K562 (cell line): ENCODE measurements at regions not wholly inside any gene's neighbourhood (a gene's known extent, or its start where the extent isn't known, plus 50 kb on each side); places are given as distances from the start of the nearest gene placed in this dataset.

Source experiments
- ATAC-seq: fragments of 200-7000 bp; cut with Tn5 transposase; 3 replicates; pipeline ENCODE4 v1.9.1; 2020; ENCODE audit warnings: moderate library complexity
- BruUV-seq: library from RNA; stranded (reverse); fragments of 400-500 nt; replicated peaks from 2 replicates; lab custom pipeline; 2021; lab: Mats Ljungman, UMichigan
- CTCF ChIA-PET: fragments of 300-600 bp; formaldehyde crosslinking; extraction: SDS; loops from one replicate; lab custom pipeline; 2021; ENCODE audit warnings: low intra/inter-chr PET ratio; lab: Yijun Ruan, JAX
- POLR2A ChIA-PET: fragments of 300-600, 350-650 bp; sonication (Branson Sonifier 250); formaldehyde crosslinking; extraction: SDS; loops from one replicate; lab custom pipeline; 2021; ENCODE audit warnings: antibody characterized with exemption, inconsistent platforms; lab: Yijun Ruan, JAX
- DNase-seq, 4 experiments: peaks; one replicate each; pipeline versions ENCODE4 v3.0.0 to v3.0.0-alpha.2; 2011 to 2018; ENCODE audit warnings: low spot score in 3 of 4, mixed read lengths in 3 of 4; ENCODE audit errors: extremely low read depth in 1 of 4
- FAIRE-seq: peaks from 2 replicates; lab custom pipeline; 2011; peaks lifted over from hg19 to GRCh38; lab: Jason Lieb, UNC
- H2AFZ ChIP-seq: 2 replicates; pipeline ENCODE4 v1.6.0; 2011; ENCODE audit warnings: low read depth, low read length, control low read depth, inconsistent platforms
- H3K27ac ChIP-seq: fragments of 200-600 bp; 3 replicates; pipeline ENCODE4 v1.8.0; 2011; ENCODE audit warnings: low read depth, mild to moderate bottlenecking, control low read depth, inconsistent platforms, low read length, moderate library complexity, mixed read lengths; ENCODE audit errors: extremely low read depth
- H3K27me3 ChIP-seq, 2 experiments: fragments of 300-600 bp in 1 of 2; 2 replicates in 1 of 2; 3 replicates in 1 of 2; pipeline versions ENCODE4 v1.6.0 to v1.8.0; 2011; ENCODE audit warnings: inconsistent platforms in 2 of 2, low read length in 2 of 2, mild to moderate bottlenecking in 1 of 2, mixed read lengths in 1 of 2, moderate library complexity in 1 of 2; ENCODE audit not compliant: control insufficient read depth in 2 of 2, insufficient read depth in 2 of 2
- H3K36me3 ChIP-seq: fragments of 300-600 bp; 3 replicates; pipeline ENCODE4 v1.8.0; 2011; ENCODE audit warnings: mild to moderate bottlenecking, low read length, inconsistent platforms; ENCODE audit not compliant: control insufficient read depth, insufficient read depth
- H3K4me1 ChIP-seq, 2 experiments: fragments of 200-600 bp in 1 of 2; replicated peaks in 1 of 2; 2 replicates in 1 of 2; 3 replicates in 1 of 2; pipeline versions ENCODE4 v1.5.1 to v1.8.0; 2011; ENCODE audit warnings: inconsistent platforms in 2 of 2, low read length in 2 of 2, mild to moderate bottlenecking in 1 of 2, mixed read lengths in 1 of 2, moderate library complexity in 1 of 2; ENCODE audit not compliant: control insufficient read depth in 2 of 2, insufficient read depth in 2 of 2
- H3K4me2 ChIP-seq: 2 replicates; pipeline ENCODE4 v1.6.1; 2011; ENCODE audit warnings: low read length, control low read depth, inconsistent platforms, mixed read lengths; ENCODE audit not compliant: insufficient read depth
- H3K4me3 ChIP-seq: fragments of 200-600 bp; sonication (generic), shearing (Covaris generic); 2 replicates; pipeline ENCODE4 v1.5.1; 2016; ENCODE audit warnings: control low read depth, inconsistent platforms
- H3K79me2 ChIP-seq: fragments of 200-600 bp; 3 replicates; pipeline ENCODE4 v1.8.0; 2011; ENCODE audit warnings: low read length, inconsistent platforms; ENCODE audit not compliant: control insufficient read depth, insufficient read depth
- H3K9ac ChIP-seq, 2 experiments: 2 replicates each; pipeline versions ENCODE4 v1.6.0 to v1.6.1; 2011; ENCODE audit warnings: low read depth in 2 of 2, low read length in 2 of 2, control low read depth in 1 of 2, inconsistent platforms in 1 of 2, mild to moderate bottlenecking in 1 of 2, mixed read lengths in 1 of 2; ENCODE audit not compliant: insufficient read depth in 1 of 2
- H3K9me1 ChIP-seq: one replicate; pipeline ENCODE4 v1.6.0; 2011; ENCODE audit warnings: inconsistent platforms, mild to moderate bottlenecking, low read length, moderate library complexity; ENCODE audit not compliant: control insufficient read depth, insufficient read depth
- H3K9me3 ChIP-seq: replicated peaks from 2 replicates; pipeline ENCODE4 v1.5.1; 2011; ENCODE audit warnings: low read depth, low read length, inconsistent platforms; ENCODE audit not compliant: control insufficient read depth, insufficient read depth
- H4K20me1 ChIP-seq: replicated peaks from 2 replicates; pipeline ENCODE4 v1.6.1; 2011; ENCODE audit warnings: low read length, inconsistent platforms, mixed read lengths; ENCODE audit not compliant: control insufficient read depth, insufficient read depth
- ATF4 ChIP-seq: fragments of 450-650 bp; formaldehyde crosslinking; IDR thresholded peaks from 2 replicates; pipeline ENCODE4 v1.4.0; 2022; ENCODE audit warnings: mild to moderate bottlenecking, moderate library complexity
- EZH2 ChIP-seq: IDR thresholded peaks from 2 replicates; pipeline ENCODE4 v1.6.1; 2012; ENCODE audit warnings: low read depth, mild to moderate bottlenecking, inconsistent platforms, low read length, borderline replicate concordance
- GATAD2A ChIP-seq: fragments of 450-650 bp; IDR thresholded peaks from 2 replicates; pipeline ENCODE4 v1.6.1; 2017
- HDAC8 ChIP-seq: fragments of 450-650 bp; IDR thresholded peaks from 2 replicates; pipeline ENCODE4 v1.6.1; 2016; ENCODE audit warnings: mild to moderate bottlenecking, missing genetic modification characterization, moderate library complexity, missing compliant biosample characterization
- MTF1 ChIP-seq: fragments of 250-450 bp; sonication (Bioruptor Pico); IDR thresholded peaks from 2 replicates; pipeline ENCODE4 v1.9.0; 2021; ENCODE audit warnings: moderate library complexity, mild to moderate bottlenecking, inconsistent platforms, borderline replicate concordance
- OTX1 ChIP-seq: fragments of 450-650 bp; formaldehyde crosslinking; IDR thresholded peaks from 2 replicates; pipeline ENCODE4 v1.4.0; 2022; ENCODE audit warnings: mild to moderate bottlenecking
- POLR2AphosphoS5 ChIP-seq: IDR thresholded peaks from 2 replicates; pipeline ENCODE4 v1.6.1; 2011; ENCODE audit warnings: mild to moderate bottlenecking, low read depth, low read length, moderate library complexity; ENCODE audit not compliant: control insufficient read depth, insufficient read depth
- ZNF395 ChIP-seq: fragments of 200-800 bp; sonication (Bioruptor generic); IDR thresholded peaks from 2 replicates; pipeline ENCODE4 v1.6.1; 2017; ENCODE audit warnings: missing genetic modification characterization, missing compliant biosample characterization
- ZNF41 ChIP-seq: fragments of 250-450 bp; sonication (Bioruptor Pico); conservative IDR thresholded peaks from 2 replicates; pipeline ENCODE4 v1.4.0; 2020; ENCODE audit warnings: mild to moderate bottlenecking
- ZNF445 ChIP-seq: fragments of 250-450 bp; sonication (Bioruptor Pico); IDR thresholded peaks from 2 replicates; pipeline ENCODE4 v1.4.0; 2020; ENCODE audit warnings: low read depth, mild to moderate bottlenecking, moderate library complexity
- WGBS: fragments of 100-300 bp; shearing (Covaris generic); methylation state at CpG from one replicate; pipeline ENCODE4 v1.1.6; 2016; ENCODE audit warnings: low coverage, mixed read lengths; ENCODE audit not compliant: insufficient coverage; ENCODE audit errors: missing lambda C conversion rate; 5-methylcytosine and 5-hydroxymethylcytosine counted together
- in situ Hi-C: fragments of 300-500 bp; cut with MboI; formaldehyde crosslinking; loops from 4 replicates; pipeline ENCODE4 v1.15.0; 2018; ENCODE audit warnings: inconsistent platforms, mixed read lengths
- intact Hi-C: fragments of 100-400 bp; cut with micrococcal nuclease; formaldehyde crosslinking; loops from 2 replicates; pipeline ENCODE4 v1.14.2; 2022

DNA sequence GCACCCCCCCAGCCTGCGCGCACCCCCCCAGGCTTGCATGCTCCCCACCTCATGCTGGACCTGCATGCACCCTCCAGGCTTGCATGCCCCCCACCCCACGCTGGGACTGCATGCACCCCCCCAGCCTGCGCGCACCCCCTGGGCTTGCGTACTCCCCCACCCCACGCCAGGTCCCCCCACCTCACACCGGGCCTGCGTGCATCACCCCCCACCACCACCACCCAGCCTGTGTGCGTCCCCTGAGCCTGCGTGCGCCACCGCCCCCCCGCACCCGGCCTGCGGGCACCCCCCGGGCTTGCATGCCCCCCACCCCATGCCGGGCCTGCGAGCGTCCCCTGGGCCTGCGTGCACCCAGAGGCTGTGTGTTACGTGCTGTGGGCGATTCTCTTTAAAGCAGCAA lies 61.0 kb upstream of the SLCO4A1 start:
- in situ Hi-C loops, result no loop called here
- BruUV-seq, result no TSS peak
- WGBS, result 0% methylated on average over 1 of the region's 23 CpGs

More for the DNA sequence above, 61.0 kb upstream of the SLCO4A1 start:
- DNase-seq, result no peak
- H3K27ac ChIP-seq, result no peak overlapping the region
- no peak for TF ChIP-seq ZNF445 (CRISPR knock-in tag)
- TF ChIP-seq POLR2AphosphoS5, result no peak
- TF ChIP-seq HDAC8 (tag), result no peak
- no peak for TF ChIP-seq GATAD2A
- no peak for TF ChIP-seq OTX1 (CRISPR knock-in tag)
- no peak for TF ChIP-seq EZH2
- TF ChIP-seq ATF4, result no peak
- TF ChIP-seq MTF1 (CRISPR knock-in tag), result no peak
- TF ChIP-seq ZNF41 (CRISPR knock-in tag), result no peak
- no peak for TF ChIP-seq ZNF395 (CRISPR knock-in tag)
- no peaks in the 10 kb centered on the region for H3K9me1 ChIP-seq
- no peak overlapping the region for H3K9ac ChIP-seq
- H3K79me2 ChIP-seq, result no peaks in the 10 kb centered on the region
- FAIRE-seq, result no peak
- ChIA-PET POLR2A (interaction anchor here (0.7 kb wide), 2 partner anchors 51 to 249 kb away, joined by 3 read pairs; no protein-coding TSS in a partner anchor), CTCF (no interaction called here)
- no peak for ATAC-seq
- H3K27me3 ChIP-seq, result peaks cover 20 to 78% of the 10 kb centered on the region in 2 experiments
- intact Hi-C loops, result no loop called here
- H3K4me3 ChIP-seq, result no peak overlapping the region
- no peaks in the 10 kb centered on the region for H3K9me3 ChIP-seq
- H4K20me1 ChIP-seq, result peaks cover 12% of the 10 kb centered on the region; the same call in 1 of the 2 replicates
- no peak overlapping the region for H2AFZ ChIP-seq
- no peaks in the 10 kb centered on the region for H3K36me3 ChIP-seq
- peaks cover 0 to 28% of the 10 kb centered on the region in 2 experiments; a peak in 2 of 5 replicates for H3K4me1 ChIP-seq
- H3K4me2 ChIP-seq, result no peak overlapping the region
